BE2C (cell line): ENCODE measurements at regions not wholly inside any gene's neighbourhood (a gene's known extent, or its start where the extent isn't known, plus 50 kb on each side); places are given as distances from the start of the nearest gene placed in this dataset.

ENCODE experiments used
- DNase-seq: peaks from one replicate; pipeline ENCODE4 v3.0.0-alpha.2; 2020
- H3K27me3 ChIP-seq: fragments of 250-450 bp; sonication (Bioruptor Pico); 2 replicates; pipeline ENCODE4 v1.5.1; 2020; ENCODE audit warnings: mild to moderate bottlenecking
- H3K36me3 ChIP-seq: fragments of 250-450 bp; sonication (Bioruptor Pico); 2 replicates; pipeline ENCODE4 v1.5.1; 2020; ENCODE audit warnings: mild to moderate bottlenecking
- H3K4me1 ChIP-seq: fragments of 250-450 bp; sonication (Bioruptor Pico); 2 replicates; pipeline ENCODE4 v1.5.1; 2020
- H3K4me3 ChIP-seq: 2 replicates; pipeline ENCODE4 v1.5.1; 2011; ENCODE audit warnings: low read depth, low read length
- H3K9me3 ChIP-seq: fragments of 250-450 bp; sonication (Bioruptor Pico); 2 replicates; pipeline ENCODE4 v1.5.1; 2020
- TF ChIP-seq, protein P1 (sequence below): IDR thresholded peaks from 2 replicates; pipeline ENCODE4 v1.5.1; 2012; ENCODE audit warnings: mild to moderate bottlenecking, low read depth, low read length

DNA sequence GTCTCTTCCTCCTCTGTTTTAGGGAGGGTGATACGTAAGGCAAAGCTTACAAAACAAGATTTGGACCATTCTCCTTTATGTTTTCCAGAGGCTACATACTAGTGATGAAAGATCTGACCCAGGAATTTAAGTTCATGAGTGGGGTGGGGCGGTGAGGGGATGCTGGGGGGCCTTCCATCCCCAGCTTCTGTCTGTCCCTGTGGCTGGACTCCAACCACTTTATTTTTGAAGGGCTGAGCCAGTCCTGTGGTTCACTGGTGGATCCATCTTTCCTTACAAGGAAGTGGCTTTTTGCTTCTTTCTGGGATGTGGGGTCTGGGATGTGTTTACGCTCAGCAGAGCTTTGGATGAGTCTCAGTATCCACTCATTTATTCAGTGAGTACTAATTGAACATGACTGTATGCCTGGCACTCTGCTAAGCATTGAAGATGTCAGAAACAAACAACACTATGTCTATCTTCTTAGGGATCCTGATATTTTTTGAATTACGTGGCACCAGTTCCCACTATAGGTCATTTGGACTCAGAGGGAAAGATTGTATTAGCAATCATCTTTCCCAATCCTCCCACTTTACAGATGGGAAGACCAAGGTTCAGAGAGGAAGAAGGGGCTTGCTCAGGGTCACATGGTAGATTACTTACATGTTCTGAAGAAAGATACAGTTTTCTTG lies 291.8 kb upstream of the TBX3 start:
- Histone ChIP-seq H3K4me1 (no peaks in the 10 kb centered on the region), H3K36me3 (no peaks in the 10 kb centered on the region), H3K4me3 (no peak overlapping the region), H3K9me3 (no peaks in the 10 kb centered on the region), H3K27me3 (no peaks in the 10 kb centered on the region)
- TF ChIP-seq, protein P1, sequence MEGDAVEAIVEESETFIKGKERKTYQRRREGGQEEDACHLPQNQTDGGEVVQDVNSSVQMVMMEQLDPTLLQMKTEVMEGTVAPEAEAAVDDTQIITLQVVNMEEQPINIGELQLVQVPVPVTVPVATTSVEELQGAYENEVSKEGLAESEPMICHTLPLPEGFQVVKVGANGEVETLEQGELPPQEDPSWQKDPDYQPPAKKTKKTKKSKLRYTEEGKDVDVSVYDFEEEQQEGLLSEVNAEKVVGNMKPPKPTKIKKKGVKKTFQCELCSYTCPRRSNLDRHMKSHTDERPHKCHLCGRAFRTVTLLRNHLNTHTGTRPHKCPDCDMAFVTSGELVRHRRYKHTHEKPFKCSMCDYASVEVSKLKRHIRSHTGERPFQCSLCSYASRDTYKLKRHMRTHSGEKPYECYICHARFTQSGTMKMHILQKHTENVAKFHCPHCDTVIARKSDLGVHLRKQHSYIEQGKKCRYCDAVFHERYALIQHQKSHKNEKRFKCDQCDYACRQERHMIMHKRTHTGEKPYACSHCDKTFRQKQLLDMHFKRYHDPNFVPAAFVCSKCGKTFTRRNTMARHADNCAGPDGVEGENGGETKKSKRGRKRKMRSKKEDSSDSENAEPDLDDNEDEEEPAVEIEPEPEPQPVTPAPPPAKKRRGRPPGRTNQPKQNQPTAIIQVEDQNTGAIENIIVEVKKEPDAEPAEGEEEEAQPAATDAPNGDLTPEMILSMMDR: no peak
- DNase-seq: no peak

DNA sequence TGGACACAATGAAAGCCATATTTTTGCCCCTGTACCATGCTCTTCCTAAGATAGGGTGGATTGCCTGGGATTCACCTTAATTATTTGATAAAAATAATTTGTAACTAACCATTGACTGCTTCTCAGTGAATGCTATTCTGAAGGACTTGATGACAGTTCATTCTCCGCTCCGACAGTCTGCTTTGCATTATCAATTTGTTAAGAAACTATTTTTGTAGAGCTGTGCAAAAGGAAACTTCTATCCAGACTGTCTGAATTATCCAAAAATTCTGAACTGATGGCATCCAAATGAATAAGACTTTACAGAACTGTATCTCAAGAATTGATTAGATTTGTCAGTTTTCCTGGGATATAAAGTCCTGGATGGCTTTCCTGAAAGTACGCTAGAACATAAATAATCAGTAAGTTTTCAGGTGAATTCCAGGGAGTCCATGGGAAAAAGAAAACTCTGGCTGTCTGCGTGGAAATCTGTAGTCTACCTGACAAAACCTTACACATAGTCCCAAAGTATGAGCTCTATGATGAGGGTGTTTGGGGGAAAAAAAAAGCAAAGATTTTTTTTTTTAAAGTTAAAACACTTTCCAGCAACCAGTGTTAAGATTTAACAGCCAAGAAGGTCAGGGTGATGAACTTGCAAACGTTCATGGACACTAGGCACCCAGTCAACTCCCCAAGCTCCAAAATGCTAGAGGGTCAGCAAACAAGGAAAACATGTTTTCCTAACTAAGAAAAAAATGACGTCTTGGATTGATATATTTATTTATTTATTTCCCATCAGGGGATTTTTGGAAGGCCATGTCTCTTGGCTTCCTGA lies 291.1 kb upstream of the TBX3 start:
- DNase-seq: no peak
- no peaks in the 10 kb centered on the region for H3K36me3 ChIP-seq
- no peaks in the 10 kb centered on the region for H3K4me1 ChIP-seq
- H3K9me3 ChIP-seq: no peaks in the 10 kb centered on the region
- TF ChIP-seq, protein P1: no peak
- no peak overlapping the region for H3K4me3 ChIP-seq
- no peaks in the 10 kb centered on the region for H3K27me3 ChIP-seq

DNA sequence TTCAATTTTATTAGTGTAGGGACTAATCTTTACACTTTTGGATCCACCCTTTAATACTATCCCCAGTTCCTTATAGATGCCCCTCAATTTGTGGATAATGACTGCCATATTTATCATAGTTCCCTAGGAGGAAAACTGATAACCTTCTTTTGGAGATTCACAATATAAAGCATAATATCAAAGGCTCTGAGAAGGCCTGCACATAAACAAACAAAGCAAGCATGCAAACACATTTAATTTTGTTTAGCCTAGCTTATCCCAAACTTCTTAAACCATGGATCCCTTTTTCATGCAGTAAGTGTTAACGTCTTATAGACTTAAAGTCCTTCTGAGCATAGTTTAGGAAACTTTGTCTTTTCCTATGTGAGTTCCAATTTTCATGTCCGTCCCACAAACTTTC lies 290.4 kb upstream of the TBX3 start:
- H3K4me1 ChIP-seq: no peaks in the 10 kb centered on the region
- H3K27me3 ChIP-seq: no peaks in the 10 kb centered on the region
- no peak overlapping the region for H3K4me3 ChIP-seq
- no peaks in the 10 kb centered on the region for H3K36me3 ChIP-seq
- no peak for DNase-seq
- TF ChIP-seq, protein P1: no peak
- H3K9me3 ChIP-seq: no peaks in the 10 kb centered on the region

DNA sequence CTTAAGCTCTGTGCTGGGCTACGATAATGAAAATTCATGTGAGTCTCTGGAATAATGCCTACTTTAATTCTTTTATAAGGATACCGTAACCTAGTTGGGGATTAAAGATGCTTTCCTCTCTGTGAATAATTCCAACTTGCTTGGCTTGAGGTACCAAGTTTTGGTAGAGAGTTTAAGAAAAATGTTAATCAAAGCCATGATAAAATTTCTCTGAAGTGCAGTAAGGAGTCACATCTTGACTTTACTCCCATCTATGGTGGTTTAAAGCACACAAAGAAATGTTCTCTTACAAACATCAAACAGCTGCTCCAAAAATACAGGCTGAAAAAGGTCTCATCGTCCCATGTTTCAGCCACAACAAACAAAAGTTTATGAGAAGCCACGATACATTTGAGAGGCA lies 284.8 kb upstream of the TBX3 start:
- Histone ChIP-seq H3K36me3 (no peaks in the 10 kb centered on the region), H3K4me1 (no peaks in the 10 kb centered on the region), H3K9me3 (no peaks in the 10 kb centered on the region), H3K4me3 (no peak overlapping the region), H3K27me3 (no peaks in the 10 kb centered on the region)
- TF ChIP-seq, protein P1: no peak
- DNase-seq: no peak

DNA sequence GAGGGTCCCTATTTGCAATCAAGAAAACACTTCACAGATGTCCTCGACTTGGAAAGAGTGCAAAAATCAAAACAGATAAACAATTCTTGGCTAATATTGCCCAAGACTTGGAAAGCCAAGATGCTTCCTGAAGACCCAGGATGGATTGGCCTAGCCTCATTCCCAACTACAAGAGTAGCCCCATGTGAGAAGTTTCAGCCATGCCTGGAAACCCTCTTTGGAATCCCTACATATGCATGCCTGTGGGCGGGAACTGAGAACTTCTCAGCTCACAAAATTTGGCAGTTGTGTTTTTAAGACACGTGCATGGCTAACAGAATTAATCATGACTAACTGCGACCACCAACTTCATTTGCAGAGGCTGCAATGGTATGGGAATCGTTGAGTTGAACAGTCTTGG lies 283.2 kb upstream of the TBX3 start:
- Histone ChIP-seq H3K27me3 (no peaks in the 10 kb centered on the region), H3K9me3 (no peaks in the 10 kb centered on the region), H3K4me1 (no peaks in the 10 kb centered on the region), H3K4me3 (no peak overlapping the region), H3K36me3 (no peaks in the 10 kb centered on the region)
- TF ChIP-seq, protein P1: no peak
- no peak for DNase-seq

DNA sequence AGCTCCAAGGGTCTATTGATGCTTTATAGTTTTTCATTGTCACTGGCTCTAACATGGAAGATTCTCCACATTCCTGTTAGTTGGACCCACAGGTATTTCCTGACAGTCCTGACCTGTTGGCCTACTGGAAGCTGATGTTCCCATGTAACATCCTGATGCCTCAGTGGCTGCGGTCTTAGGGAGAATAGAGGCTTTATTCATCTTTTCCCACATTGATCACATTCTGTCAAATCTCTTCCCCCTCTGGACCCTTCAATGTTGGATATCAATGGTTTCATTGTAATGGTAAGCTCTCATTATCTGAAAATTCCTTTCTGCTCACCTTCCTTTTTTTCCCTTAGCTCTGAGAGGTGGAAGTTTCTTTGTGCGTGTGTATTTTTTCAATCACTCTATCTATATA lies 280.9 kb upstream of the TBX3 start:
- no peaks in the 10 kb centered on the region for H3K27me3 ChIP-seq
- DNase-seq: no peak
- H3K4me1 ChIP-seq: no peaks in the 10 kb centered on the region
- H3K36me3 ChIP-seq: no peaks in the 10 kb centered on the region
- TF ChIP-seq, protein P1: no peak
- no peak overlapping the region for H3K4me3 ChIP-seq
- no peaks in the 10 kb centered on the region; the same call in 1 of the 2 replicates for H3K9me3 ChIP-seq
